Stimulated activated CD4-positive, alpha-beta T cell treated with anti-CD3 and anti-CD28 coated beads, Interleukin-15, amount 100 ng/mL, for 24 hours (primary cell): ENCODE measurements at regions not wholly inside any gene's neighbourhood (a gene's known extent, or its start where the extent isn't known, plus 50 kb on each side); places are given as distances from the start of the nearest gene placed in this dataset.

Source experiments
- DNase-seq: peaks from one replicate; pipeline ENCODE4 v3.0.0-alpha.2; 2020

GRCh38 chr16:55242667-55243066 is 81.3 kb upstream of the IRX6 start:
- no peak for DNase-seq

- DNase-seq, result no peak
Measured at GRCh38 chr16:55248058-55248457, 75.9 kb upstream of the IRX6 start.

- no peak for DNase-seq
Measured at GRCh38 chr16:55248494-55248893, 75.5 kb upstream of the IRX6 start.

- no peak for DNase-seq
Measured at GRCh38 chr16:55249361-55249760, 74.6 kb upstream of the IRX6 start.

- no peak for DNase-seq
Measured at GRCh38 chr16:55249936-55250335, 74.1 kb upstream of the IRX6 start.

GRCh38 chr16:55250701-55251100 is 73.3 kb upstream of the IRX6 start:
- DNase-seq, result no peak

GRCh38 chr16:55251151-55251550 is 72.9 kb upstream of the IRX6 start:
- no peak for DNase-seq

- no peak for DNase-seq
Measured at GRCh38 chr16:55252577-55252976, 71.4 kb upstream of the IRX6 start.

GRCh38 chr16:55253987-55254386 is 70.0 kb upstream of the IRX6 start:
- no peak for DNase-seq

- no peak for DNase-seq
Measured at GRCh38 chr16:55255733-55256282, 68.2 kb upstream of the IRX6 start.

GRCh38 chr16:55256412-55257016 is 67.5 kb upstream of the IRX6 start:
- no peak for DNase-seq

- peak; percentile 63 for DNase-seq
Measured at GRCh38 chr16:55257966-55258613, 65.9 kb upstream of the IRX6 start.

- DNase-seq, result no peak
Measured at GRCh38 chr16:55261301-55261700, 62.7 kb upstream of the IRX6 start.

GRCh38 chr16:55263271-55264250 is 60.4 kb upstream of the IRX6 start:
- no peak for DNase-seq

- DNase-seq, result no peak
Measured at GRCh38 chr16:55264949-55265348, 59.1 kb upstream of the IRX6 start.

- no peak for DNase-seq
Measured at GRCh38 chr16:55265926-55266325, 58.1 kb upstream of the IRX6 start.

- DNase-seq, result no peak
Measured at GRCh38 chr16:55271945-55272513, 52.0 kb upstream of the IRX6 start.

GRCh38 chr16:55272744-55273143 is 51.3 kb upstream of the IRX6 start:
- DNase-seq, result no peak

GRCh38 chr16:55273356-55273755 is 50.6 kb upstream of the IRX6 start:
- no peak for DNase-seq

GRCh38 chr16:55273959-55274358 is 50.0 kb upstream of the IRX6 start:
- DNase-seq, result no peak
